GM12801 (cell line): ENCODE measurements at regions not wholly inside any gene's neighbourhood (a gene's known extent, or its start where the extent isn't known, plus 50 kb on each side); places are given as distances from the start of the nearest gene placed in this dataset.

Experiments
- TF ChIP-seq, protein P1 (sequence below): IDR thresholded peaks from one replicate; pipeline ENCODE4 v1.5.1; 2011; ENCODE audit warnings: control low read depth; ENCODE audit not compliant: insufficient read length; ENCODE audit errors: extremely low read depth

DNA sequence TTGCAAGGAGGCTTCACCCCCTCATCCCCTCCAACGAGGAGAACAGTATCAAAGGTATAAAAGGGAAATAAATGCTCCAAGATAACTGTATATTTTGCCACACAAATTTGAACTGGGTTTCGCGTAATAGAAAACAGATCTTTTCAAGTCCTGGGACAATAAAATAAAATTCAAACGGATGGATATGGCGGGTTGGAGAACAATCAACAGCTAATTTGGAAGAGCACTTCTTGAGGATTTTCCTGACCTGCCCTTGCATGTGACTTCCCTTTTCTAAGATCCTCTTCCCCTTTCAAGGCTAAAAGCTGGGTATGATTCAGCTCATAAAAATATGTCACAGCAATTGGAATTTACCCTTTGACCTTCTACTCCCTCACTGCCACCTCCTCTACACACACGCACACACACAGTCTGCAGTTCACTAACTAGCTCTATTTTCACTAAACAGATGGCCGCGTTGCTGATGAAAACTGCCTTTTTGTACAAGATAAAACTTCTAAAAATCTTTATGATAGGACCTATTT is 386.9 kb downstream of the FIGN start:
- TF ChIP-seq, protein P1, sequence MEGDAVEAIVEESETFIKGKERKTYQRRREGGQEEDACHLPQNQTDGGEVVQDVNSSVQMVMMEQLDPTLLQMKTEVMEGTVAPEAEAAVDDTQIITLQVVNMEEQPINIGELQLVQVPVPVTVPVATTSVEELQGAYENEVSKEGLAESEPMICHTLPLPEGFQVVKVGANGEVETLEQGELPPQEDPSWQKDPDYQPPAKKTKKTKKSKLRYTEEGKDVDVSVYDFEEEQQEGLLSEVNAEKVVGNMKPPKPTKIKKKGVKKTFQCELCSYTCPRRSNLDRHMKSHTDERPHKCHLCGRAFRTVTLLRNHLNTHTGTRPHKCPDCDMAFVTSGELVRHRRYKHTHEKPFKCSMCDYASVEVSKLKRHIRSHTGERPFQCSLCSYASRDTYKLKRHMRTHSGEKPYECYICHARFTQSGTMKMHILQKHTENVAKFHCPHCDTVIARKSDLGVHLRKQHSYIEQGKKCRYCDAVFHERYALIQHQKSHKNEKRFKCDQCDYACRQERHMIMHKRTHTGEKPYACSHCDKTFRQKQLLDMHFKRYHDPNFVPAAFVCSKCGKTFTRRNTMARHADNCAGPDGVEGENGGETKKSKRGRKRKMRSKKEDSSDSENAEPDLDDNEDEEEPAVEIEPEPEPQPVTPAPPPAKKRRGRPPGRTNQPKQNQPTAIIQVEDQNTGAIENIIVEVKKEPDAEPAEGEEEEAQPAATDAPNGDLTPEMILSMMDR, result no peak

DNA sequence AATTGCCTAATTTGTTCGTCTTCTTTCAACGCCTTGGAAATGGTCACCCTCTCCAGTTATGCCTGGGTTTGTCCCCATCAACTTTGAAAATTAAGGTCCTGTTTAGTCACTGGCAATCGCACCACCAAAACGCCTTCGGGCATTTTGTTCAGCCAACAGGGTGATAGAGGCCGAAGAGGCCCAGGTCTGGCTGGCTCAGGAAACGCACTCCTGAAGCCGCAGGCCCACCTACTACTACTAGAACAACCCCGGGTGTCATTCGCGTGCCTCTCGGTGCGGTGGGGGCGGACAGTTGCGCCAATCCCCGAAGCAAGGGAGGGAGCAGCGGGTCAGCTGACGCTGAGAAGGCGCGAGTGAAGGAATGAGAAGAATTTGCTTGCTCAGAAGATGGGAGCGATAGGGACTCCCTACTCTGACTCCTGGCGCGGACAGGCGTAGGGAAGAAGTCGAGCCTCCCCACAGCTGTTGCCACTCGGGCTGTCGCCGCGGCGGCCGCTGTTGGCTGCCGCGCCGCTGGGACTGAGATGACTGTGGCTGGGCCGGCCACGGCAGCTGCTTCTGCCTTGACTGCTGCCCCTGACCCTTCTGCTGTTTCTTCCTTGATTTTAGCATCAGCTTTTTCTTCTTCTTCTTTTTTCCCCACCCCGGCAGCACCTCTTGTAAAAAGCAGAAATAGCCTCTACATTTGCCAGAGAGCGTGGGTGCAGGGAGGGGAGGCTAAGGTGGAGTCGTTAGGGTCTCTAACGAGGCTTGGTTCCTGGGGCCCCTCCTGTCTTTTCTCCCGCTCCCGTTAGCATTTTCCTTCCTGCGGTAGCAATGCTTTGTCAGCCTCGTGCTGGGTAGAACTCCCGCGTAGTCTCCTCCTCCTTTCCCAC is 387.6 kb downstream of the FIGN start:
- TF ChIP-seq, protein P1, result no peak

DNA sequence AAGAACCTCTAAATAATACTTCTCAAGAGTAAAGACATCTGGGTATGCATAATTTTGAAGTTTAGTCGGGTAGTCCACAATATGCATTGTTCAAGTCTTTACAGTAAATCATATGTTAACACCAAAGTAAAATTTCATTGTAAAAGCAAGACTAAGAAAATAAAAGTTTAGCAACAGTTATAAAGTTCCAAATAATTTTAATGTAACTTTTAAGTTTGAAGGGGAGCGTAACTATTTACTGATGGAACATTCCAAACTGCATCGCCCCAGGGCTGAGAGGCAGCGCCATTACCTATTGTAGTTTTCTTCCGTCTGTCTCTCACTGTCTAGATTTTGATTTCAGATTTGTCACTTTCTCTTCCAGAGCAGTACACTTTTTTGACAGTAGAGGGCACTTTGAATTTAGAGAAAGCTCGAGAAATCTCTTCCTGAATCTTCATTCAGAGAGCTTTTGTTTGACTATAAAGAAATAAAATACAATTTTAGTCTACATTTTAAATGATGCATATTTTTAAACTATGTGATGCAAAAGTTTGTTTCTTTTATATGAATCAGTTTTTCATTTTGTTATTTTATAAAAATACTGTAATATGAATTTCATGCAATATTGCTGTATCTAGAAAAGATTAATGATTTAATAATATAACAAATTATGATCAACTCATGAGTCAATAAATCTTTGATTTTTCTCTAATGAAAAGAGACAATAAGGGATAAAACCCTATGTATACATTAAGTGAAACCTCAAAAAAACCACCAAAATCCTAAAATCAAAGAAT is 389.8 kb downstream of the FIGN start:
- TF ChIP-seq, protein P1, result no peak

- TF ChIP-seq, protein P1, result no peak
These were observed 392.5 kb downstream of the FIGN start for GRCh38 chr2:163343316-163343715.

- TF ChIP-seq, protein P1, result no peak
These were observed 394.4 kb downstream of the FIGN start for GRCh38 chr2:163341426-163341825.

- TF ChIP-seq, protein P1, result no peak
These were observed 397.5 kb downstream of the FIGN start for GRCh38 chr2:163338270-163338669.

DNA sequence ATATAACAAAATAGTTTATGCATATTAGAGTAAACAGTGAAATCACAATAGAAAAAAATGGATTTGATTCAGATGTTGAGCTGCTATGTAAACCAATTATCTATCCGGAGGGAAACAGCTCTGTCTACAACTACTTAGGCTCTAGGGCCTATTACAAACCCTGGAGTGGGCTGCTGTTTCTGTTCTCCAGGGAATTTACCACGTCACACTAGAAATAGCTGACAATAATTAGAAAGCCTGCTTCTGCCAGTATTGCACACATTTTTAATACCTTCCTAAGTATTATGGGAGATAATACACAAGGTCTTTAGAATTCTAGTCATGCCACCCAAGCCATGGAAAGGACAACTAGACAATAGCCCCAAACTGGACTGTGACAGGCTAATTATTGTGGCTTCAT is 411.1 kb downstream of the FIGN start:
- TF ChIP-seq, protein P1, result no peak
